Panc1 (cell line): ENCODE measurements at regions not wholly inside any gene's neighbourhood (a gene's known extent, or its start where the extent isn't known, plus 50 kb on each side); places are given as distances from the start of the nearest gene placed in this dataset.

Experiments
- ATAC-seq: fragments of 200-7000 bp; cut with Tn5 transposase; 2 replicates; pipeline ENCODE4 v1.9.1; 2020; ENCODE audit warnings: mild to moderate bottlenecking, moderate library complexity
- BruUV-seq: library from RNA; stranded (reverse); fragments of 400-500 nt; replicated peaks from 2 replicates; lab custom pipeline; 2021; lab: Mats Ljungman, UMichigan
- CTCF ChIA-PET: fragments of 300-600 bp; sonication (Branson Sonifier 250); formaldehyde crosslinking; loops from one replicate; lab custom pipeline; 2022; ENCODE audit warnings: antibody characterized with exemption; lab: Charles Lee
- POLR2A ChIA-PET: fragments of 300-600 bp; sonication (Branson Sonifier 250); formaldehyde crosslinking; loops from one replicate; lab custom pipeline; 2022; ENCODE audit warnings: antibody characterized with exemption; lab: Charles Lee
- DNase-seq: peaks from one replicate; pipeline ENCODE4 v3.0.0-alpha.2; 2010; ENCODE audit warnings: low read depth, low spot score
- H3K27ac ChIP-seq: 2 replicates; pipeline ENCODE4 v1.5.1; 2011; ENCODE audit warnings: mild to moderate bottlenecking, low read length, inconsistent platforms
- H3K27me3 ChIP-seq: fragments of 200-500 bp; sonication (Bioruptor generic); 2 replicates; pipeline ENCODE4 v1.6.0; 2014; ENCODE audit warnings: low read length, inconsistent platforms; ENCODE audit not compliant: control insufficient read depth, insufficient read depth
- H3K36me3 ChIP-seq: fragments of 200-500 bp; sonication (Bioruptor generic); 2 replicates; pipeline ENCODE4 v1.5.1; 2014; ENCODE audit warnings: inconsistent platforms, mild to moderate bottlenecking, low read length, moderate library complexity; ENCODE audit not compliant: control insufficient read depth, insufficient read depth
- H3K4me1 ChIP-seq: 2 replicates; pipeline ENCODE4 v1.5.1; 2011; ENCODE audit warnings: inconsistent platforms, mild to moderate bottlenecking, low read length, moderate library complexity; ENCODE audit not compliant: control insufficient read depth, insufficient read depth
- H3K4me3 ChIP-seq, 2 experiments: 2 replicates each; pipeline ENCODE4 v1.5.1; 2011 to 2012; ENCODE audit warnings: low read depth in 2 of 2, low read length in 2 of 2, mild to moderate bottlenecking in 2 of 2, inconsistent platforms in 1 of 2, moderate library complexity in 1 of 2
- H3K9me3 ChIP-seq: fragments of 200-500 bp; sonication (Bioruptor generic); 2 replicates; pipeline ENCODE4 v1.5.1; 2014; ENCODE audit warnings: low read depth, mild to moderate bottlenecking, inconsistent platforms, low read length, moderate library complexity; ENCODE audit not compliant: control insufficient read depth, insufficient read depth
- POLR2AphosphoS5 ChIP-seq: IDR thresholded peaks from 2 replicates; pipeline ENCODE4 v1.6.1; 2012; ENCODE audit warnings: mild to moderate bottlenecking, low read depth, low read length, moderate library complexity
- SIN3A ChIP-seq: IDR thresholded peaks from 2 replicates; pipeline ENCODE4 v1.6.1; 2012; ENCODE audit warnings: low read depth, mild to moderate bottlenecking, low read length, moderate library complexity, borderline replicate concordance; ENCODE audit not compliant: insufficient read depth
- TCF7L2 ChIP-seq: IDR thresholded peaks from 2 replicates; pipeline ENCODE4 v1.6.1; 2011; ENCODE audit warnings: mild to moderate bottlenecking, low read depth, low read length, inconsistent platforms
- in situ Hi-C: cut with HindIII; loops from 2 replicates; pipeline ENCODE4 v1.10.0; 2016; ENCODE audit warnings: low sequenced_read_pairs, low pct_unique_long_range_greater_than_20kb
- intact Hi-C: fragments of 100-400 bp; cut with micrococcal nuclease; formaldehyde crosslinking; loops from one replicate; pipeline ENCODE4 v1.10.0; 2022; ENCODE audit not compliant: unreplicated experiment
- TF ChIP-seq, protein P1 (sequence below): fragments of 450-650 bp; IDR thresholded peaks from 2 replicates; pipeline ENCODE4 v1.5.1; 2017; ENCODE audit warnings: mild to moderate bottlenecking
- TF ChIP-seq, protein P2 (sequence below), 2 experiments: IDR thresholded peaks; 2 replicates each; pipeline ENCODE4 v1.6.1; 2011 to 2012; ENCODE audit warnings: low read depth in 2 of 2, control low read depth in 1 of 2, low read length in 1 of 2, mild to moderate bottlenecking in 1 of 2, moderate library complexity in 1 of 2; ENCODE audit not compliant: insufficient read depth in 1 of 2

DNA sequence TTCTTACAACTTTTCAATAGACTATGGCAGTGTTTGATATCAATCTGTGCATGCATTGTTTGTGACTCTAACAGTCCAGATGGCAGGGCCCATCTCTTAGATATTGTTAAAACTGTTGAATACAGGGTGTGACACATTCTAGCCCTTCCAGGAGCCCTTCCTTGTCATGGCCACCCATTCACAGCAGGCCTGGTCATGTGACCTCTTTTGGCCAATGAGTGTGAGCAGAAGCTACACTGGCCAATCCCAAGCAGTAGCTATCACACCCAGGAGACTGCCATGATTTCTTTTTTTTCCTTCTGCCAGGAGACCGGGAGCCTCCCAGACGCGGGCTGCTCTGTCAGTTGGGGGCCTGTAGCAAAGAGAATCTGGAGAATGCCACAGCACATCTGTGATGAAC is 655.4 kb upstream of the MKI67 start:
- Histone ChIP-seq H3K9me3 (no peaks in the 10 kb centered on the region), H3K36me3 (no peaks in the 10 kb centered on the region), H3K27ac (no peak overlapping the region), H3K4me1 (no peaks in the 10 kb centered on the region), H3K27me3 (peaks cover 4% of the 10 kb centered on the region; the same call in 1 of the 2 replicates), H3K4me3 (no peak overlapping the region)
- ATAC-seq (no peak), DNase-seq (no peak)
- TF ChIP-seq, protein P1, sequence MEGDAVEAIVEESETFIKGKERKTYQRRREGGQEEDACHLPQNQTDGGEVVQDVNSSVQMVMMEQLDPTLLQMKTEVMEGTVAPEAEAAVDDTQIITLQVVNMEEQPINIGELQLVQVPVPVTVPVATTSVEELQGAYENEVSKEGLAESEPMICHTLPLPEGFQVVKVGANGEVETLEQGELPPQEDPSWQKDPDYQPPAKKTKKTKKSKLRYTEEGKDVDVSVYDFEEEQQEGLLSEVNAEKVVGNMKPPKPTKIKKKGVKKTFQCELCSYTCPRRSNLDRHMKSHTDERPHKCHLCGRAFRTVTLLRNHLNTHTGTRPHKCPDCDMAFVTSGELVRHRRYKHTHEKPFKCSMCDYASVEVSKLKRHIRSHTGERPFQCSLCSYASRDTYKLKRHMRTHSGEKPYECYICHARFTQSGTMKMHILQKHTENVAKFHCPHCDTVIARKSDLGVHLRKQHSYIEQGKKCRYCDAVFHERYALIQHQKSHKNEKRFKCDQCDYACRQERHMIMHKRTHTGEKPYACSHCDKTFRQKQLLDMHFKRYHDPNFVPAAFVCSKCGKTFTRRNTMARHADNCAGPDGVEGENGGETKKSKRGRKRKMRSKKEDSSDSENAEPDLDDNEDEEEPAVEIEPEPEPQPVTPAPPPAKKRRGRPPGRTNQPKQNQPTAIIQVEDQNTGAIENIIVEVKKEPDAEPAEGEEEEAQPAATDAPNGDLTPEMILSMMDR = no peak
- no peak for TF ChIP-seq POLR2AphosphoS5
- no peak for TF ChIP-seq TCF7L2
- TF ChIP-seq, protein P2, sequence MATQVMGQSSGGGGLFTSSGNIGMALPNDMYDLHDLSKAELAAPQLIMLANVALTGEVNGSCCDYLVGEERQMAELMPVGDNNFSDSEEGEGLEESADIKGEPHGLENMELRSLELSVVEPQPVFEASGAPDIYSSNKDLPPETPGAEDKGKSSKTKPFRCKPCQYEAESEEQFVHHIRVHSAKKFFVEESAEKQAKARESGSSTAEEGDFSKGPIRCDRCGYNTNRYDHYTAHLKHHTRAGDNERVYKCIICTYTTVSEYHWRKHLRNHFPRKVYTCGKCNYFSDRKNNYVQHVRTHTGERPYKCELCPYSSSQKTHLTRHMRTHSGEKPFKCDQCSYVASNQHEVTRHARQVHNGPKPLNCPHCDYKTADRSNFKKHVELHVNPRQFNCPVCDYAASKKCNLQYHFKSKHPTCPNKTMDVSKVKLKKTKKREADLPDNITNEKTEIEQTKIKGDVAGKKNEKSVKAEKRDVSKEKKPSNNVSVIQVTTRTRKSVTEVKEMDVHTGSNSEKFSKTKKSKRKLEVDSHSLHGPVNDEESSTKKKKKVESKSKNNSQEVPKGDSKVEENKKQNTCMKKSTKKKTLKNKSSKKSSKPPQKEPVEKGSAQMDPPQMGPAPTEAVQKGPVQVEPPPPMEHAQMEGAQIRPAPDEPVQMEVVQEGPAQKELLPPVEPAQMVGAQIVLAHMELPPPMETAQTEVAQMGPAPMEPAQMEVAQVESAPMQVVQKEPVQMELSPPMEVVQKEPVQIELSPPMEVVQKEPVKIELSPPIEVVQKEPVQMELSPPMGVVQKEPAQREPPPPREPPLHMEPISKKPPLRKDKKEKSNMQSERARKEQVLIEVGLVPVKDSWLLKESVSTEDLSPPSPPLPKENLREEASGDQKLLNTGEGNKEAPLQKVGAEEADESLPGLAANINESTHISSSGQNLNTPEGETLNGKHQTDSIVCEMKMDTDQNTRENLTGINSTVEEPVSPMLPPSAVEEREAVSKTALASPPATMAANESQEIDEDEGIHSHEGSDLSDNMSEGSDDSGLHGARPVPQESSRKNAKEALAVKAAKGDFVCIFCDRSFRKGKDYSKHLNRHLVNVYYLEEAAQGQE (IDR thresholded peaks at IDR 0.05; ENCODE audit: insufficient read depth in 1 of 2, low read depth in 2 of 2, low read length in 1 of 2) = no peak
- TF ChIP-seq SIN3A = no peak
- no TSS peak for BruUV-seq
- intact Hi-C loops (no loop called here), in situ Hi-C loops (no loop called here)
- POLR2A ChIA-PET = no interaction called here
- CTCF ChIA-PET = no interaction called here

DNA sequence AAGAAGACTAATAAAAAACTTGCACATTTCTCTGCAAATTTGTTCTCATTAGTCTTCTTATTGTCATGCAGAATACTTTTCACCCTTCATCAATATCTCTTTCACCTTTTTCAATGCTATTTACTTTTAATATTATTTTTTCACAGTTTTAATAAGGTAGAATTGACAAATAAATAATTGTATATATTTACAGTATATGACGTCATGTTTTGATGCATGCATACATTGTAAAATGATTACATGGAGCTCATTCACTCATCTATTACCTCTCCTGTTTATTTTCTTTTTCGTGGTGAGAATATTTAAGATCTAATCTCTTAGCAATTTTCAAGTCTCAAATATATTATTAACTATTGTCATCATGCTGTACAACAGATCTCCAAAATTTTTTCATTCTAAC is 658.2 kb upstream of the MKI67 start:
- peaks cover 4% of the 10 kb centered on the region for H3K27me3 ChIP-seq
- DNase-seq (no peak), ATAC-seq (no peak)
- H3K4me3 ChIP-seq = no peak overlapping the region
- TF ChIP-seq TCF7L2 = no peak
- TF ChIP-seq POLR2AphosphoS5 = no peak
- no peak for TF ChIP-seq SIN3A
- TF ChIP-seq, protein P2 (IDR thresholded peaks at IDR 0.05; ENCODE audit: insufficient read depth in 1 of 2, low read depth in 2 of 2, low read length in 1 of 2) = no peak
- TF ChIP-seq, protein P1 = no peak
- H3K4me1 ChIP-seq = no peaks in the 10 kb centered on the region
- in situ Hi-C loops (no loop called here), intact Hi-C loops (no loop called here)
- CTCF ChIA-PET = no interaction called here
- no peak overlapping the region for H3K27ac ChIP-seq
- H3K36me3 ChIP-seq = no peaks in the 10 kb centered on the region
- no TSS peak for BruUV-seq
- H3K9me3 ChIP-seq = no peaks in the 10 kb centered on the region
- POLR2A ChIA-PET = no interaction called here
